CD14-positive monocyte (primary cell): ENCODE measurements at regions not wholly inside any gene's neighbourhood (a gene's known extent, or its start where the extent isn't known, plus 50 kb on each side); places are given as distances from the start of the nearest gene placed in this dataset.

Source experiments
- DNase-seq, 3 donors: peaks; one replicate each; pipeline ENCODE4 v3.0.0-alpha.2; 2011 to 2022
- H2AFZ ChIP-seq: 2 replicates; pipeline ENCODE4 v1.6.0; 2012; ENCODE audit warnings: mild to moderate bottlenecking, low read depth, low read length, inconsistent platforms; ENCODE audit not compliant: insufficient read depth, poor library complexity, severe bottlenecking
- H3K27ac ChIP-seq, 2 donors: 1 replicate in 1 of 2; 2 replicates in 1 of 2; pipeline ENCODE4 v1.5.1; 2012 to 2013; ENCODE audit warnings: low read length in 2 of 2, control low read depth in 1 of 2, inconsistent platforms in 1 of 2, low read depth in 1 of 2, mild to moderate bottlenecking in 1 of 2
- H3K27me3 ChIP-seq, 2 donors: one replicate each; pipeline versions ENCODE4 v1.6.0 to v1.6.1; 2011 to 2013; ENCODE audit warnings: low read length in 2 of 2; ENCODE audit not compliant: control insufficient read depth in 2 of 2, insufficient read depth in 2 of 2
- H3K36me3 ChIP-seq, 2 donors: replicated peaks in 1 of 2; 1 replicate in 1 of 2; 2 replicates in 1 of 2; pipeline versions ENCODE4 v1.5.1 to v1.6.1; 2012 to 2013; ENCODE audit warnings: low read length in 2 of 2, control low read depth in 1 of 2, inconsistent platforms in 1 of 2, mild to moderate bottlenecking in 1 of 2; ENCODE audit not compliant: insufficient read depth in 2 of 2, control insufficient read depth in 1 of 2
- H3K4me1 ChIP-seq, 2 donors: 1 replicate in 1 of 2; 2 replicates in 1 of 2; pipeline versions ENCODE4 v1.5.1 to v1.6.1; 2012 to 2013; ENCODE audit warnings: low read length in 2 of 2, control low read depth in 1 of 2, inconsistent platforms in 1 of 2, mild to moderate bottlenecking in 1 of 2, moderate library complexity in 1 of 2; ENCODE audit not compliant: insufficient read depth in 2 of 2, control insufficient read depth in 1 of 2
- H3K4me2 ChIP-seq: replicated peaks from 2 replicates; pipeline ENCODE3; 2012; ENCODE audit warnings: low read length, moderate library complexity, mild to moderate bottlenecking; ENCODE audit not compliant: poor library complexity, severe bottlenecking; ENCODE audit errors: extremely low read depth
- H3K4me3 ChIP-seq, 3 experiments: fragments of 200-600 bp in 1 of 3; sonication (generic) in 1 of 3; replicated peaks in 1 of 3; 1 replicate in 2 of 3; 2 replicates in 1 of 3; pipeline ENCODE4 v1.5.1; 2011 to 2013; ENCODE audit warnings: low read length in 3 of 3, mild to moderate bottlenecking in 3 of 3, control low read depth in 2 of 3, low read depth in 2 of 3, inconsistent platforms in 1 of 3, moderate library complexity in 1 of 3
- H3K79me2 ChIP-seq: 2 replicates; pipeline ENCODE4 v1.6.0; 2012; ENCODE audit warnings: mild to moderate bottlenecking, control low read depth, inconsistent platforms, low read length, moderate library complexity; ENCODE audit not compliant: insufficient read depth
- H3K9ac ChIP-seq: 2 replicates; pipeline ENCODE4 v1.6.0; 2017; ENCODE audit warnings: low read length, mild to moderate bottlenecking; ENCODE audit not compliant: insufficient read depth, poor library complexity, severe bottlenecking
- H3K9me3 ChIP-seq, 2 donors: replicated peaks in 1 of 2; 1 replicate in 1 of 2; 2 replicates in 1 of 2; pipeline versions ENCODE4 v1.5.1 to v1.6.1; 2012 to 2013; ENCODE audit warnings: low read length in 2 of 2, control low read depth in 1 of 2; ENCODE audit not compliant: control insufficient read depth in 1 of 2, insufficient read depth in 1 of 2
- H4K20me1 ChIP-seq: 2 replicates; pipeline ENCODE4 v1.6.0; 2012; ENCODE audit warnings: mild to moderate bottlenecking, low read length, control low read depth, moderate library complexity; ENCODE audit not compliant: insufficient read depth
- H3K27ac Mint-ChIP-seq, 7 donors: one replicate each; pipeline ENCODE4 v1.8.0; 2020; ENCODE audit warnings: mild to moderate bottlenecking in 7 of 7, mixed read lengths in 7 of 7, moderate library complexity in 6 of 7, inconsistent platforms in 2 of 7
- H3K27me3 Mint-ChIP-seq, 3 donors: one replicate each; pipeline ENCODE4 v1.8.0; 2021 to 2022; ENCODE audit warnings: low read depth in 3 of 3, mild to moderate bottlenecking in 3 of 3, mixed read lengths in 3 of 3, moderate library complexity in 3 of 3, inconsistent platforms in 1 of 3
- H3K36me3 Mint-ChIP-seq, 2 donors: one replicate each; pipeline ENCODE4 v1.8.0; 2020; ENCODE audit warnings: mixed read lengths in 2 of 2, inconsistent platforms in 1 of 2, mild to moderate bottlenecking in 1 of 2
- H3K4me1 Mint-ChIP-seq: one replicate; pipeline ENCODE4 v1.8.0; 2020; ENCODE audit warnings: mild to moderate bottlenecking, mixed read lengths
- H3K4me3 Mint-ChIP-seq, 2 donors: one replicate each; pipeline ENCODE4 v1.8.0; 2020; ENCODE audit warnings: mild to moderate bottlenecking in 2 of 2, mixed read lengths in 2 of 2, moderate library complexity in 1 of 2
- H3K9me3 Mint-ChIP-seq, 7 donors: one replicate each; pipeline ENCODE4 v1.8.0; 2020 to 2022; ENCODE audit warnings: mixed read lengths in 7 of 7, mild to moderate bottlenecking in 6 of 7, moderate library complexity in 6 of 7, inconsistent platforms in 2 of 7
- whole genome bisulfite sequencing: methylation state at CpG from one replicate; pipeline ENCODE4 v1.1.5; 2013; ENCODE audit warnings: missing lambda C conversion rate; ENCODE audit not compliant: insufficient coverage; 5-methylcytosine and 5-hydroxymethylcytosine counted together
- intact Hi-C, 2 donors: fragments of 100-400 bp; cut with micrococcal nuclease; formaldehyde crosslinking; loops; one replicate each; pipeline versions ENCODE4 v1.15.0 to v1.15.1; 2023
- TF ChIP-seq, protein P1 (sequence below): fragments of 200-600 bp; IDR thresholded peaks from one replicate; pipeline ENCODE4 v1.8.0; 2022; ENCODE audit warnings: antibody characterized with exemption, mild to moderate bottlenecking

GRCh38 chr2:12315224-12315623 lies 401.5 kb upstream of the TRIB2 start:
- Mint-ChIP-seq H3K27me3 (peaks cover 0 to 13% (median 4%) of the 10 kb centered on the region in 3 donors), H3K4me3 (no peak overlapping the region), H3K4me1 (no peaks in the 10 kb centered on the region), H3K36me3 (no peaks in the 10 kb centered on the region), H3K9me3 (peaks cover 0 to 3% (median 0%) of the 10 kb centered on the region in 7 donors), H3K27ac (no peak overlapping the region)
- no peaks in the 10 kb centered on the region for H3K4me1 ChIP-seq
- H3K79me2 ChIP-seq: no peaks in the 10 kb centered on the region
- intact Hi-C loops: no loop called here
- no peaks in the 10 kb centered on the region for H3K9me3 ChIP-seq
- no peak overlapping the region for H3K4me3 ChIP-seq
- no peak for DNase-seq
- no peak overlapping the region for H2AFZ ChIP-seq
- no peak overlapping the region for H3K9ac ChIP-seq
- no peaks in the 10 kb centered on the region for H3K27me3 ChIP-seq
- no CpG with 5 or more reads among the region's 3 CpGs for WGBS
- no peaks in the 10 kb centered on the region for H3K36me3 ChIP-seq
- H3K4me2 ChIP-seq: no peak overlapping the region
- no peaks in the 10 kb centered on the region for H4K20me1 ChIP-seq
- H3K27ac ChIP-seq: no peak overlapping the region
- TF ChIP-seq, protein P1, sequence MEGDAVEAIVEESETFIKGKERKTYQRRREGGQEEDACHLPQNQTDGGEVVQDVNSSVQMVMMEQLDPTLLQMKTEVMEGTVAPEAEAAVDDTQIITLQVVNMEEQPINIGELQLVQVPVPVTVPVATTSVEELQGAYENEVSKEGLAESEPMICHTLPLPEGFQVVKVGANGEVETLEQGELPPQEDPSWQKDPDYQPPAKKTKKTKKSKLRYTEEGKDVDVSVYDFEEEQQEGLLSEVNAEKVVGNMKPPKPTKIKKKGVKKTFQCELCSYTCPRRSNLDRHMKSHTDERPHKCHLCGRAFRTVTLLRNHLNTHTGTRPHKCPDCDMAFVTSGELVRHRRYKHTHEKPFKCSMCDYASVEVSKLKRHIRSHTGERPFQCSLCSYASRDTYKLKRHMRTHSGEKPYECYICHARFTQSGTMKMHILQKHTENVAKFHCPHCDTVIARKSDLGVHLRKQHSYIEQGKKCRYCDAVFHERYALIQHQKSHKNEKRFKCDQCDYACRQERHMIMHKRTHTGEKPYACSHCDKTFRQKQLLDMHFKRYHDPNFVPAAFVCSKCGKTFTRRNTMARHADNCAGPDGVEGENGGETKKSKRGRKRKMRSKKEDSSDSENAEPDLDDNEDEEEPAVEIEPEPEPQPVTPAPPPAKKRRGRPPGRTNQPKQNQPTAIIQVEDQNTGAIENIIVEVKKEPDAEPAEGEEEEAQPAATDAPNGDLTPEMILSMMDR: no peak

GRCh38 chr2:12316476-12316875 lies 400.3 kb upstream of the TRIB2 start:
- peaks cover 0 to 13% (median 4%) of the 10 kb centered on the region in 3 donors for H3K27me3 Mint-ChIP-seq
- intact Hi-C loops: no loop called here
- H3K4me3 Mint-ChIP-seq: no peak overlapping the region

More at GRCh38 chr2:12316476-12316875, 400.3 kb upstream of the TRIB2 start:
- no peak overlapping the region for H3K4me3 ChIP-seq
- TF ChIP-seq, protein P1: no peak
- WGBS: no CpG with 5 or more reads among the region's 3 CpGs
- H2AFZ ChIP-seq: no peak overlapping the region
- H3K27ac ChIP-seq: no peak overlapping the region
- H3K4me1 ChIP-seq: no peaks in the 10 kb centered on the region
- H3K36me3 ChIP-seq: no peaks in the 10 kb centered on the region
- no peaks in the 10 kb centered on the region for H3K36me3 Mint-ChIP-seq
- no peak overlapping the region for H3K4me2 ChIP-seq
- H3K27ac Mint-ChIP-seq: no peak overlapping the region
- no peak for DNase-seq
- H3K79me2 ChIP-seq: no peaks in the 10 kb centered on the region
- no peaks in the 10 kb centered on the region for H3K4me1 Mint-ChIP-seq
- H3K27me3 ChIP-seq: no peaks in the 10 kb centered on the region
- no peaks in the 10 kb centered on the region for H3K9me3 ChIP-seq
- H3K9ac ChIP-seq: no peak overlapping the region
- H4K20me1 ChIP-seq: no peaks in the 10 kb centered on the region
- H3K9me3 Mint-ChIP-seq: peaks cover 0 to 3% (median 0%) of the 10 kb centered on the region in 7 donors
